ENCODE measurements at regions not wholly inside any gene's neighbourhood (a gene's known extent, or its start where the extent isn't known, plus 50 kb on each side); places are given as distances from the start of the nearest gene placed in this dataset.

DNA sequence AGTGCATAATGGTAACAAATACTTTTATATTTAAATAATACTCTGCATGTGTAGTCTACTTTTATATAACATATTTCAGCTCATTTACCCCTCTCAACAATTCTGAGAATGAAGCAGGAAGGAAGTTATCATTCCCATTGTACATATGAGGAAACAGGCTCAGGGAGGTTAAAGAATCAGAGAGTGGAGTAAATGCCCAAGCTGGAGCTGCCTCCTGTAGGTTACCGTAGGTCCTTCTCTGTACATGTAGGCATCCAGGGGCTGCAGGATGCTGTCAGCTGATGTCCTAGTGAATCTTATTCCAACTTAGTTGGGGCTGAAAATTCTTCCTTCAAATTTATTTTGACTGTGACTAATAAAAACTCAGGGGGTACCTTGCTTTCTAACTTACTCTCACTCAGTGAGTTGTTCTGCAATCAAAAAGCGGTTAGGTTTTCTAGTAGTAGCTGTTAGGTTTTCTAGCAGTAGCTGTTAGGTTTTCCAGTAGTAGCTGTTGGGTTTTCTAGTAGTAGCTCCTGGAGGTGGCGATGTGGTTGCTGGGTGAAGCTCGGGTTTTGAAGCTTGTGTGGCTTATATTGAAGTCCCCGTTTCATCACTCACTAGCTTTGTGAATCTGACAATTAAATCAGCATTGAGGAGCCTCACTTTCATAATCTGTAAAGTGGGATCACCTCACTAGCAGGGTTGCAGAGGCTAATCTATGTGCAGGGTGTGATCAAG lies 357.0 kb downstream of the NR2F2 start:
- DNase-seq = no peak

DNA sequence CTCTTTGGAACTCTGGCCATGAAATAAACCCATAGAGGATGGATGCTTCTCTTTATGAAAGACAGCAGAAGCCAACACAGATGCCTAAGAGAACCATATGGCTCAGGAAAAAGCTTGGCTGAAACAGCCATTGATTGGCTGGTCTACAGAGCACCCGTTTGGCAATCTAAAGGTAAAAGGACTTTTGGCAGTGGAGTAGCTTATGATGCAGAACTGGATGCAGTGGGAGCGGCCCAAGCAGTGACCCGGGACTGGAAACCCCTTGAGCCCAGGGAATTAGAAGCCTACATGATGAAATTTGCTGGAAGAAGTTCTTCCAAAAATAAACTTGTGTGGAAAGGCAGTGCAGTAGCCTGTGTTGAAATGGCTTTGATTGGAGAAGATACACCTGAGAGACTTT lies 360.2 kb downstream of the NR2F2 start:
- no peak for DNase-seq

DNA sequence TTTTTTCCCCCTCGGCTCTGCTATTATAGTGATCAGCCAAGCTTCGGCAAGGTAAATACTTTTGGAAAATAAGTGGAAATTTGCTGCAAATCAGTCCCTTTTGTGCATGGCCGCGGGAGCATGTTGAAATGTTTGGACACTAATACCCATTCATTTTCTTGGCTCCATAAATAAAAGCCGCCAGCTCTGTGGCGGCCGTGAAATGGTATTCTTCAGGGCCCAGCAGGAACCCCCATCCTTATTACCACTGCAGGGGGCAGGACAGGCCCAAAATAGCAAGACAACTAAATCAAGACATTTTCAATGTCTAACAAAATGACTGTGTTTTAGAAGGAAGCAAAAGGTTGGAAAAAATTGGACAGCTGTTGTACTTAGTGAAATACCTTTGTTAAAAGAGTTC lies 362.3 kb downstream of the NR2F2 start:
- no peak for DNase-seq

DNA sequence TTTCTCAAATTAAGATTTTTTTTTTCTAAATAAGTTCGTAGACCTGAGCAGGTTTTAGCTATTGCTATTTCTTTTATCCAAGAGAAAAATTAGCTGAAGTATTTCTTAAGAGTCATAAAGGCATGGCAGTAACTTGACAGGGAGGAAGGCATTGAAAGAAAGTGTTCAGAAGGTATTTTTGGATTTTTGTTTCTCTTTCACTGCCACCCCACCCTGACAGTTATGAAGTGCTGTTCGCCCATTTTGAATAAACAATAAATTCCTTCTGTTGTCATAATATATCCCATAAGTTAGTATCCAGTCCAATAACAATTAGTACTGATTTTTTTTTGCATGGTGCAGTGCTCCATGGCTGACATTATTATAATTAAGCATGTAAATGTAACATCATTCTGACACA lies 363.0 kb downstream of the NR2F2 start:
- no peak for DNase-seq

DNA sequence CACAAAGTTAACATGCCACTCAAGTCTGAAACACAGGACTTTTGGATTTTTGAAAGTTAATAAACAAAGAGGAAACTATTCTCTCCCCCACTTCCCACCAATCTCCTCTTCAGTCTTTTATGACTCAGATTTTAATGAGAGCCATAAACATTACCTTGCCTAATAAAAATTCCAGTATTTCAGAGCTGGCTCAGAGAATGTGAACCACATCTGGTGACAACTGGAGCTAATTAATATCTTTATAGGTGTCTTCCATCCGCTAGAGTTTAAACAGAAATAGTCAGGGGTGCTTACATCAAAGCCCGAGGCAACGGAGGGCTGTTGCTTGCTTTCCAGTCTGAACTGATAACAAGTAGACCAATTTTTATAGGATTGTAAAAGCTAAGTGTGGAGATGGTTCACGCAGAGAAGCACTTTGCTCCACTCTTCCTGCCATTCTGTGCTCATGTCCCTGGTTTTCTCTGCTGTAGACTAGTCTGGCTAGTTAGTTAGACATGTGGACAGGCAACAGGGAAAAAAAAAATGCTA lies 363.6 kb downstream of the NR2F2 start:
- no peak for DNase-seq

DNA sequence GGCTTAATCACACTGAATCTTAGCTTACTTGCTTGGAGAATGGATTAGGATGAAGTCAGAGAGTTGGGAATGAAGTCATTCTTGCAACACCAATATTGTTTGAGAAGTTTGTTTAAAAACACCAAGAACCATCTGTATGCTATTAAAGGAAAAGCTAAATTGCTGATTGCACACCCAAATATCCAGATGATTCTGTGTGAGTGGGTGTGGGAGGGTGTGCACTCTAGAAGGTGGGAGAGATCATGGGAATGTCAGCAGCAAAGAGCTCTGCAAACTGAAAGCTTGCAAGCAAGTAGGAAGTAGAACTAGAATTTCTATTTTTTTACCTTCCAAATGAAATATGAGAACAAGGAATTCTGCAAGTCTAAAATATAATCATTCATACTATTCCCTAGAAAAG lies 364.9 kb downstream of the NR2F2 start:
- no peak for DNase-seq

DNA sequence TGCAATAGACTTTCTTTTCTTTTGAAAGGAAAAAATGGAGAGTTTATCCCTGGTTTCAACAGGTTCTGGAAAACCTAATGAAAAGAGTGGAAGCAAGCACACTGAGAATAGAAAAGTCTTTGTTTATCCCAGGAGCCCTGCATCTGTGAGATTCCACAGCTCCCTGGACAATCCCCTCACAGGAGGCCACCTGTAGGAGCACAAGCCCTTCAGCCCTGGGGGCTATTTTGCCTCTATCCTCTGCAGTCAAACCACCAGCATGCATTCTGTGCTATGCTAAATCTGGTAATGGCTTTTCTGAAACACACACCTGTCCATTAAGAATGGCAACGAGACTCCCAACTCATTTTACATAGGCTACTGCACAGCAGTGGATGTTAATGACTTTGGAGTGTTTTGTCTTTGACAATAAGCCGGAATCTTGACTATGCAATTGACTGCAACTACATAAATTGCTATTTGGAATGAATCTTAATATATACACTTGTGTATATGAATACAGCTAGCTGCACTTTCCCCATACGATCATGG lies 369.4 kb downstream of the NR2F2 start:
- no peak for DNase-seq

DNA sequence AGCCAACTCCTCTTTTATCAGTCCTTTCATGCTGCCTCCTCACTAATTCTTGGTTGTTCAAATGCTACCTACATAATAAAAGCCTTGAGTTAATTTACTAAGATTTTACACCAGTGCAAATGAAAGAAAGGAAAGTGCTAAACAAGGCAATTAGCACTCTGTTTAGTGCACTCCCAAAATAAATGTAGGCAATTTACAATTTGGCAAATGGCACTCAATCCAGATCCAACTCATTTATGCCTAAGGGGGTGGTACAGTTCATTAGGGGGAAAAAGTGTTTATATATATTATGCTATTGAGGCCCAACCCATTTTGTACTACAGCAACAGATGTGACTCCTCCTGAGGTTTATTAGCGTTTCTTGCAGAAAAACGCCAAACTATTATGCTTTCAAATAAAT lies 370.1 kb downstream of the NR2F2 start:
- DNase-seq = no peak

DNA sequence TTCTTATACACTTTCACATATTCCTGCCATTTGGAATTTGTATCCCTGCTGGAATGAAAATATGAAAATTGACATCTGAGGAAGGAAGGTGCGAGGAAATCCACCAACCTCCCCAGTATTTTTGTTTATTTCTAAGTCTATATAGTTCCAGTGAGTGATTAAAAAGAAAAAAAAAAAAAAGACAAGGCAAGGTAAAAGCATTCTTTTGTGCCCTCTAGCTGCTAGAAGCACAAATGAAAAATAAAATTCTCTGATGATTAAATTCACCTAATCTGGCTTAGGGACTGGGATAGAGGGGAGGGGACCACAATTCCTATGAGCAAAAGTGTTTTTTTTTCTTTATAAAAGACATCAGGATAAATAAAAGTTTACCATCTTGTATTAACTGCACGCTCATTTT lies 370.9 kb downstream of the NR2F2 start:
- no peak for DNase-seq

DNA sequence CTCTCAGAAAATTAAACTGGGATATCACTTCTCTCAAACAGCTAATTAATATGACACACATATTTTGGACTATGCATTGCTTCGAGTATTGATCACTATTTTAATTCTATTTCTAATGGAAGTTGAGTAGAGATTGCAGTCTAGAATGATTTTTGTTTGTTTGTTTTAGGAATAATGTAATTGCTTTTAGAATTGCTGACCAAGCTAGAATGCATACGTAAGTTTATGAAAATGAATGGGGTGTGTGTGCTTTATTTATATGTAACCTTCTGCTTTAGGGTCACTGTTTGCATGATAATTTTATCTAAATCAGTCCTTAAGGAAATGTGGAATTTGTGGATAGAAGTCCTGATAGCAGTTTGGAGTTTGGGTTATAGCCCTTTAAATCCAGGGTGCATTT lies 371.4 kb downstream of the NR2F2 start:
- DNase-seq = no peak

DNA sequence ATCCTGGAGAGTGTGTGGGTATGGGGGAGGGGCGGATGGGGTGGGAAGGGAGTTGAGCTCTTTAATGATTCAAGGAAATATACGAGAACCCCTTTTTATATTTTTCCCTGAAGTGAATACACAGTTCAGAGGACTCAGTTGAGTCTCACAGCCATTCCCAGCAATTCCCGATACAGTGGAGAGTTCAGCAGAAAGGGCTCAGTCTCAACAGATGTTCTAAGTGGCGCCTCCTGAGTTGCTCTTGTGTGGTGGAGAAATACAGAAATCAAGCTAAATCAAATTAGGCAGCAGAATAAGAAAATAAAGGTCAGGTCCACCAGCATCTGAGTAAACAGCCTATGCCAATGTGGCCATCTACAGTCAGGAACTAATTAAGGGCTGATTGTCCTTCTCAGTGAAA lies 372.1 kb downstream of the NR2F2 start:
- no peak for DNase-seq

DNA sequence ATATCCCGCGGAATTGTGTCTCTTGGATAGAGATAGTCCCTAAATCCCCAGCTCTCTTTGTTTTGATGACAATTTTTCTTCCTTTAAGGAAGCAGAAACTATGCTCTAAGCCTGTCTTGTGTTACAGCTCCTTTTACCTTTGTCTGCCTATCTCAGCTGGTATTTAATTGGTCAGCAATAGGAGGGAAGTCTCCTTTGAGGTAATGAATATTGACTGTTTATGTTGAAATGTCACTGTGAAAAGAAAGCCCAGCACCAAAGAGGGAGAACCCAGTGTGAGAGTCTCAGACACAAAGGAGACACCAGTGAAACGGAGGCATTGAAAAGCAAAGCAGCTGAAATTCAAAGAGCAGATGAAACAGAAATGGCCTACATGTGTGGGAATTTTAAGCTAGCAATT lies 372.6 kb downstream of the NR2F2 start:
- DNase-seq = no peak

DNA sequence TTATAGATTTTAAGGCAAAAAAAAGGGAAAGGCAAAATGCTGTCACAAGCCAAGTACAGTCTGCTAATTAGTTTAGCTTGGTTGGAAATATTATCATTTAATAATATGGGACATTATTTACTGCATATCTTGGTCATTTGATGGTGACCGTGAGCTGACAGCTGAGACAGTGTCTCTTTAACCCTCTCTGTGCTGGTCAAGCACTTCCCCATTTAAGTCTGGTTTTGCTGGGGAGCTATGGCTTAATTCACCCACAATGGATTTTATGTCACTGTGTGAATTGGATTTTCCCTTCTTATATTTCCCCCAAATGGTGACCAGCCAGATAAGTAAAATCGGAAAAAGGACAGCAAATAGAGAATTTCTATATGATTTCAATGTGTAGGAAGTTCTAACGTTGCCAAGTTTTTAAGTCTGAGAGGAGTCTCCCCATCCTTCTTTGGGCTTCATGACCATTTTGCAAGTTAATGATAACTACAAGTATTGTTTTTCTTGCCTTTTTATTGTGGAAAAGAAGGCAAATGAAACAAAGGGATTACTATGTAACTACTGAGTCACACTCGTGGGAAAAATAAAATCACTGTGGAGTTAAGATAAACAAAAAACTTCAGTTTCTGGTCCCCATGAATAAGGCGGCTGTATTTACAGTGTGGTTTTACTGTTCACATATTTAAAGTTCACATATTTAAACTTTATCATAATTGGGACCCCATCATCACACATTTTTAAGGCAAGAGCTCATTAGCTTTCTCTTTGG lies 373.5 kb downstream of the NR2F2 start:
- no peak for DNase-seq

DNA sequence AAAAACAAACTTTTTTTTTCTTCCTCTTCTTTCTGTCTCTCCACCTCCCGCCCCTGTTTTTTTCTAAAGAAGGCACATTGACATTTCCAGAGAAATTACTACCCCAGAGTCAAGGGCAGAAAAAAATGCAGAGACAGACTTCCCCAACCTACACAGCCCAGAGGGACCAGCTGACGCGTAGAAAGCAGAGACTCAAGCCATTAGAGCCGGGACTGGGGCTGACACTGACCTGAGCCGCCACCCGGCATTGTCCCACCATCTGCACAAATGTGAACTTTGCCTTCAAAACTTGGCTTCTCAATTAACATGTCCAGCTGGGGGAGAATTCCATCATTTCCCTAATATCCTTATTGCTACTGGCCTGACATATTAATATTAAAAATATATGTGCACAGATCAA lies 385.6 kb downstream of the NR2F2 start:
- no peak for DNase-seq

DNA sequence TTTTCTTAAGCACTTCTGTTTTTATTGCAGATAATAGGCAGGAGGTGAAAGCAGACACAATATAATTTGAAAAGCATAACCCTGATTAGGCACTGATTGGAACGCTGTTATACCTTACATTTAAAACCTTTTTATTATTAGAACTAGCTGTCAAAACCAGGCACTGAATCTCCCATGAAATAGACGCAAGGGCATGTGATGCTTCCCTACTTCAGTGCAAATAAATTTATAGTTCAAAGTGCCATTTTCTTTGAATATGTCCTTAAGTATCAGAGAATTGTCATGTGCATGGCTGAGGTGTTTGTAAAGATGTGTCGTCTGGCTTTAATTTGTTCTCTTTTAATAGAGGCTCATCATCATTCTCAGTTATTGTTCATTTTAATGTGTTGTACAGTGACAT lies 386.0 kb downstream of the NR2F2 start:
- DNase-seq = no peak

DNA sequence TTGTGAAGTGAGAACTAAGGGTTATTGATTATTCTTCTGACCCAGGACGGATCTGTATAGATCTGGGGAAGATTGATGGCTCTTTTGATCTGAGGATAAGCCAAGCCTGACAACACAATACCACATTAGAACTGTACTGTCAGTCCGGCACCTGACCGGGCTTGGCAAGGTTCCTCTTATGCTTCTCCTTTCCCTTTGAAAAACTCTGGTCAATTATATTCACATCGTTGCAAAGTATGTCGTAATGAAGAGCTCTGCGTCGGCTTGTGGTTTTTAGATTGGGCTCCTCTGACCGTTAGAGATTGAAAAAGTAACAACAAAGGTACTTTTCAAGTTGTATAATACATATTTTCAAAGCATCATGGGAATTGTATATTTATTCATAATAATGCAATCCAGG lies 389.8 kb downstream of the NR2F2 start:
- no peak for DNase-seq

DNA sequence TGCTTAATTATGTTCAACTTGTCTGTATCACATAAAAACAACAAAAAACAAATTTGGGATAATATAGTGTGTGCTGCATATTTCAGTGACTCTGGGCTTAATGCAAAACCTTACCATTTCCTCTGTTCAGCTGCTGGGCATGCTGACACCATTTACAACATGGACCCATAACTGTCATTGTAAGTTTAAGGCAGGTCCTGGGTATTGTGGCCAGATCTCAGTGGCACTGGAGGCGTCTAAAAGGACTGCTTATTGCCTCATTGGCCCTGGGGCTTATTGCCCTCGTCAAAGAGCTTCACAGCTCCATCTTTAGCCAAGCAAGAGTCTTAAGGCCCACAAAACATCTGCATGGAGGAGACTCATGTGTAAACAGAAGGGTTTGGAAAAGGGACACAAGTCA lies 390.2 kb downstream of the NR2F2 start:
- no peak for DNase-seq

DNA sequence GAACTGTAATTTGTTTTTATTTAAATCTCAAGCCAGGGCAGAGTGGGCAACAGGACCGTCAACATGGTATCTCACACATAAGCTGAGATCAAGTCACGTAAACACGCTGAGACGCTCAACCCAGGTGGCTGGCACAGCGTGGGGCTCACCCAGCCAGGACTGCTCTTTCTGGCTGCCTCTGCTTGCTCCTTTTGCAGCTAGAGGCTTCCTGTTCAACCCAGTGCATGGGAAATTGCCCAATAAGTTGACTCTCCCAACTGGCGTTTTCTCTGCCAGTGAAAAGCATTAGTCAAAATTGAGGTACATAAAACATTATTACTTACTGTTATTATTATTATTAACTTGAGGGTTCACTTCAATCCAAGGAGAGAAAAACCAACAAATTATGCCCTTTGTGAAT lies 398.1 kb downstream of the NR2F2 start:
- DNase-seq = no peak

DNA sequence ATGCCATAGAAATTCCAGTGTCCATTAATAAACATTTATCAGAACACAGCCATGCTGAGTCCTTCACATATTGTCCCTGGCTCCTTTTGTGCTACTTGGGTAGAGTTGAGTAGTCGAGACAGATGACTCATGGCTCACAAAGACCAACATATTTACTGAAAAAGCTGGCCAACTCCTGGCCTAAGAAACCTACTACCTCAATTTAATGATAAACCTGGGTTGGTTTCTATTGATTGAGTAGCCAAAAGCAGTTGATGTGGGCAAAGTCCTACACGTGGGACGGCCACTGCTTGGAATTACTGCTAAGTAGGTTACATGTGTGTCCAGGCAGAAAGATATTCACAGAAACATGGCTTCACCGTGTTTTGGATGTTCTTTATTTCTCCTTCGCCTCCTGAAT lies 402.2 kb downstream of the NR2F2 start:
- DNase-seq = no peak

DNA sequence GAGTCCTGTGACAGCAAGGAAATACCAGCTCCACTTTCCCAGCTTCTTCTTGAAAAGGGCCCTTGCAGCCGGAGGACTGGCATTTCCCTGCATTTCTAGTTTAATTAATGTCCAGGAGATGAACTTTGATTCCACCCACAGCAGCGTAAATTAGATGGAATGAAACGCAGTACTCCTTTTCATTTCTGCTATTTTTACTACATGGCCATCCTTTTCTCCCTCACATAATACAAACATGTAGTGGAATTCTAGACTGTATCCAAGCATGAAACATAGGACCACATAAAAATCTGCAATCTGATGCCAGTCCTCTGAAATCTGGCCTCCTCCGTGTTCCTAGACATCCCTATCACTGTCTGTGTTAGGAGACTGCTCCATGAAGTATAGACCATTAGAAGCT lies 403.2 kb downstream of the NR2F2 start:
- DNase-seq = no peak

DNA sequence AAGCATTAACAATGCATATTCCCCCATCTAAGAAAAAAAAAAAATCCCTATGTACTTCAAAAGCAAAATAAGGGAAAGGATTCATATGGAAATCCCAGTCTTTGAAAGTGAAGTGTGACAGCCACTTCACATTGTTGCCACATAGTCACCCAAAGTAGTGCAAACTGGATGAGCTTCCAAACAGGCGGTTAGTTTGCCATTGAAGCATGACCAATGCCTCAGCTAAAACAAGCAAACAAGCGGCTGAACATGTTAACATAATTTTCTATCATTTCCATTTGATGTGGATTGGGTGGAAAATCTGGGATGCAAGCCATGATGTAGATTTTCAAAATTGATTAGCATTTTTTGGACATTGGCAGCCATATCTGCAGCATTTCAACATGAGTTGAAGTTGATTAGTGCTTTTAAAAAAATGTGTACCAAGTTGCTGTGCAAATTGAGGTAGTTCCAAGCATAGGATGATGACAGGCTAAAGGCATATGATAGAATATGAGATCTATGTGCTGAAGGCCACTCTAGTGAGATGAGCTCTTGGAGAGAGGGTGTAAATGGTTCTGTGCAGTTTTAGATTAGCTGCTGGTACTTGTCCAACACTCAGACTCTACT lies 405.2 kb downstream of the NR2F2 start:
- no peak for DNase-seq

DNA sequence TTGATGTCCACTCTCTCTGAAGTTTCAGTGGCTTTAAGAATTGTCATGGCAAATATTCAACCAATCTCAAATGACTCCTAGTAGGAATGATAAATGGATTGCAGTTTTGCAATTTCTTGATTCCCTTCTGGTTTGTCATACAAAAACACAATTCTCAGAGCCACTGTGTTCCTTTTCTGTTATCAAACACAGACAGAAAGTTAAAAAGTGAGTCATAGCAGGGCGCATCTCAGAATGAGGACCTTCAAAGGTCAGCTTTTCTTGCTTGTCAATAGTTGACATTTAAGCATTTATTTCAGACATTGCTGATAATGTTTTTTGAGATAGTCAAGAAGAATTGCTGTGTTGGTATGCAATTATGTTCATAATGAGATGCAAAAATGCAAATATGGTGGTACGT lies 405.9 kb downstream of the NR2F2 start:
- no peak for DNase-seq

DNA sequence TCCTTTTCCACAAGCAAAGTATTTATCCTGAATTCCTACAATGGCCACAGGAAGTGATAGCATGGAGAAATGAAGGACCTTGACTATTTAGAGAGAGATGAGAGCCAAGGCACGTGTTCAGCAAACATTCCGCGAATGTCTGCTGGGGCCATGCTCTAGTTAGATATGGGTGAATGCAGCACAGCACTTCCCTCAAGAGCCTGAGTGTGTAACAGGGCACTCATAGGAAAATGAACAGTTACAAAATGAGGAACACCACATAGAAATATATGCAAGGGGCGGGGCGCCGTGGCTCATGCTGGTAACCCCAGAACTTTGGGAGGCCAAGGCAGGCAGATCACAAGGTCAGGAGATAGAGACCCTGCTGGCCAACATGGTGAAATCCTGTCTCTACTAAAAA lies 406.9 kb downstream of the NR2F2 start:
- DNase-seq = no peak

DNA sequence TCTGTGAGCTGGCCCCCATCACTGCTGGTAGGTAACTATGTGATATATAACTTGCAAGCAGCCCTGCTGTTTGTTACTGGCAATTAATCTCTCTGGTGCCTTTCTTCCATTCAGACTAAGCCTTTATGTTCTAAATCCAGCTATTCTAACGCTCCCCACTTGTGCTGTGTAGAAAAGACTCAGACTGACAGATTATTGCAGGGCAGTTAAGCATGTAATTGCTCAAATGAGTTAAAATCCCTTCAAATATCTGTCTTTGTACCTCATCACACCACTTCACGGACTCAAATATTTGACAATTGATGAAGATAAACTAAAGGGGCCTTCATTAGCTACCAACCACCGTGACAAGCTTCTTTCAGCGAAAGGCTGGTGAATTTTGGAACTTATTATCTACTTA lies 416.2 kb downstream of the NR2F2 start:
- DNase-seq = no peak
